GM04504 (cell line): ENCODE measurements at regions not wholly inside any gene's neighbourhood (a gene's known extent, or its start where the extent isn't known, plus 50 kb on each side); places are given as distances from the start of the nearest gene placed in this dataset.
"Not testable (repeated sequence)": the region's sequence is repeated elsewhere in the genome, so short reads cannot be mapped to it uniquely, and the experiment has no call there.

ENCODE experiments used
- DNase-seq: peaks from one replicate; pipeline ENCODE4 v3.0.0-alpha.2; 2012; ENCODE audit warnings: low read depth

- not testable (repeated sequence) for DNase-seq
These were observed 270.4 kb upstream of the TLE3 start for GRCh38 chr15:70367913-70368705.

DNA sequence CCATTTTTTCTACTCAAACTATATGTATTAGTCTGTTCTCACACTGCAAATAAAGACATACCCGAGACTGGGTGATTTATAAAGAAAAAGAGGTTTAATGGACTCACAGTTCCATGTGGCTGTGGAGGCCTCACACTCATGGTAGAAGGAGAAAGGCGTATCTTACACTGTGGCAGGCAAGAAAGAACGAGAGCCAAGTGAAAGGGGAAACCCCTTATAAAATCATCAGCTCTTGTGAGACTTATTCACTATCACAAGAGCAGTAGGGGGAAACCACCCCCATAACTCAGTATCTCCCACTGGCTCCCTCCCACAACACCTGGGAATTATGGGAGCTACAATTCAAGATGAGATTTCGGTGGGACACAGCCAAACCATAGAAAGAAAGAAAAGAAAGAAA, 266.3 kb upstream of the TLE3 start:
- DNase-seq: not testable (repeated sequence)

- DNase-seq: no peak
These were observed 265.2 kb upstream of the TLE3 start for GRCh38 chr15:70362886-70363285.

GRCh38 chr15:70362350-70362749, 264.6 kb upstream of the TLE3 start:
- DNase-seq: no peak

GRCh38 chr15:70361891-70362290, 264.2 kb upstream of the TLE3 start:
- no peak for DNase-seq

GRCh38 chr15:70361106-70361505, 263.4 kb upstream of the TLE3 start:
- no peak for DNase-seq

DNA sequence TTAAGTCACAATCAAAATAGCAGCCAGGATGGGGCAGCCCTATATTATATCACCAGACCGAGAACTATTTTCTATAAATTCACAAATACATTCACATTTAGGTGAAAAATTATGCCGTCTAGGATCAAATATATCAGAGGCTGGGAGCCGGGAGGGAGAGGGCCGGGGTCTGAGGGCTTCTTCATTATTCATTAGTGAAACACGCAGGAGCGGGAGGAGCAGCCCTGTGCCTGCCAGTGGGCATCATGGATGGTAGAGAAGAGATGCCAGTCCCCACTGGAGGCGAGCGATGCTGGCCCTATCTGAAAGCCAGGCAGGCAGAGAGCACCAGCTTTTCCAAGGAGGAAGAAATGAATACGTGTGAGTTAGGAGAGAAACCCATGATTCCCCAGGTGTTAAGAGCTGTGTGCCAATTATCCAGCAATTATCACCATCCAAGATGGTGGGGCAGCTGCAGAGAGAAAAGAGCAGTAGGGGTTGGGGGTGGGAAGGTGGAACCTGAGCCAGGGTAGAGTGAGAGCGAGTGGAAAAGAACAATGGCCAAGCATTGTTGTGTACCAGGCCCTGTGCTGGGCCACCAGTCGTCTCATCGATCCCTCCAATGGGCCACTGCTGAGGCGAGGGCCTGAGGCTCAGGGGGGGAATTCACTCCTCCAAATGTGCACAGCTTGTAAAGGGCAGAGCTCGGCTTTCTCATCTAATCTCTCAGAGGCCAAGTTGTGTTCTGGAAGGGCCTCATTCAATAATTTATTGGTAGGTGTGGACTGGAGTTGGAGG, 261.3 kb upstream of the TLE3 start:
- no peak for DNase-seq

GRCh38 chr15:70358011-70358819, 260.5 kb upstream of the TLE3 start:
- DNase-seq: no peak

DNA sequence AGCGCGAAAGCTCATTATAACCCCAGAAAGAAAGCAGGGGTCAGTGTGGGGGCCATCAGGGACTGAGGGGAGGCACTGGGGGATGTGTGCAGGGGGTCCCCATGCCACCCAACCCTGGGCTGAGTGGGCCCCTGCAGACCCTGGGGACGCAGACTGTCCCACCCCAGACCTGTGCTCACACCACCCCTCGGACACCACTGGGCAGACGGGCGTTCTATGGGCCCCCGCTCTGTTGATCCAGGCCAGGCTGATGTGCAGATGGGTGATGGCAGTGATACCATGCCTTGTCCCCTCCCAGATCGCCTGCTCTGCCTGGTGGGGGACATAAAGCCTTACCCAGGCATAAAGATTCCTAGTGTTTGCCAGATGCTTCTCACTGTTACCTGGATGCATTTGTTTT, 259.7 kb upstream of the TLE3 start:
- DNase-seq: no peak

GRCh38 chr15:70356919-70357318, 259.2 kb upstream of the TLE3 start:
- DNase-seq: no peak

GRCh38 chr15:70356062-70356860, 258.5 kb upstream of the TLE3 start:
- DNase-seq: no peak

GRCh38 chr15:70355275-70355795, 257.6 kb upstream of the TLE3 start:
- DNase-seq: no peak

- DNase-seq: no peak
These were observed 256.7 kb upstream of the TLE3 start for GRCh38 chr15:70354346-70354905.

DNA sequence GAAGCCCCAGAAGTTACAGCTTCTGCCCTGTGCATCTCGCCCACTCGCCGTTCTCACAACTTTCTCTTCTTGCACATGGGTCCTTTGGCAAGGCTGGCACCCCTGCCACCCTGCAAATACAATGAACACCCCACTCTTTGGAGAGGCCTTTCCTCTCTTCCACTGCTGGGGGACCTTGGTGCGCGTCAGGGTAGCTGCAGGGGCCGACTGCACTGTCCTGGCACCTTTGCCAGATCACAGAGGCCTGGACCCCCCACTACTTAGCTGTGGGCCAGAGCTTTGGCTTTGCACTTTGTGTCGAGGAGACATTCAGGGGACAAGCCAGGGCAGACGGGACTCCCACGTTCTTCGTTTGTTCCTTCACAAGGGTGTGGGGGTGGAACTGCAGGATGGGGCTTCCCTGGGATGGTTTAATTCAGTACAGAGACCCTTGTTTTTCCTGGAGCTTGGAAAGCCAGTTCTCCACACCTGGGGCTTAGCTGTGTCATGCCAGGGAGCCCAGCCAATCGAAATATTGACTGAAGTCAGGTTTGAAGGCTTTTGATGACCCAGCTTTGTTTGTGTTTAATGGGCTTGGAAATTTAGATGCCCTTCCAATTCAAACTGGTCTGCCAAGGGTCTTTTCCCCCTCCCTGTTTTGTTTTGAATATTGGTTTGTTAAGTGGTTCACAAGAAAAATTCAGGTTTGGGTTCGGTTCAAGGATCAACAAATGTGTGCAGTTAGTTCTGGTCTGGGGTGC, 256.1 kb upstream of the TLE3 start:
- no peak for DNase-seq

DNA sequence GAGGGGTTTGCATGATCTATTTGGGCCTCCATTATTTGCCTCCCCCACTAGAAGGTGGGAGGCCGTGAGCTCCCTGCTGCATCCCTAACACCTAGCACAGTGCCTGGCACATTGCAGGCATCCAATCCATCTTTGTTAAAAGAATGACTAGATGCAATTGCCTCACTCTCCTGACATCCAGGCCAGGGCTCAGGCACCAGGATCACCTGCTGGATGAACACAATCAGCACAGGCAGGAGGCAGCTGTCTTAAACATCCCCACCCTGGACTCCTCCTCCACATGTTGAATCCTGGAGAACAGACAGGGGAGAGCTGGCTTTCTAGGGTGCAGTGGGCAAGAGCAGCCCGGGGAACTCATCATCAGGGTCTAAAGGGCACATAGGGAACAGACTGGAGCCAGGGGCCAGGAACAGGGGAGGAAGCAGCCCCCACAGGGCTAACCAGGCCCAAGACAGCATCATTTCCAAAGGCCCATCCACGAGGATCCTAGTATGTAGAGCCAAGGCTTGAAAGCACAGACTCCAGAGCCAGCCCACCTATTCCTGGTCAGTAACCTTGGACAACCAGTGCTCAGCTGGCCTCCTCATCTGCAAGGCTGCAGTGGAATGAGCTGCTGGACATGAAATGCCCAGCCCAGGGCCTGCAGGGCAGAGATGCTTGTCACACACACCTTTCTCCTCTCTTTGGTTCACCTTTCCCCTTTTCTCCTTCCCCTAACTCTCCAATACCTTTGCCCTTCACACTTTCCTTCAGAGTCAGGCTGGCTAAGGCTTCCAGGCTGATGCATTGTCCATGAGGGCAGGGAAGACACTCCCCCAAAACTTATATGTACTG, 254.4 kb upstream of the TLE3 start:
- DNase-seq: no peak

- DNase-seq: no peak
These were observed 253.7 kb upstream of the TLE3 start for GRCh38 chr15:70351391-70351790.

GRCh38 chr15:70348581-70349344, 251.0 kb upstream of the TLE3 start:
- no peak for DNase-seq

GRCh38 chr15:70348226-70348543, 250.5 kb upstream of the TLE3 start:
- DNase-seq: no peak
